Stimulated activated CD4-positive, alpha-beta T cell treated with anti-CD3 and anti-CD28 coated beads, Interleukin-2, amount 100 ng/mL, for 48 hours (primary cell): ENCODE measurements at regions not wholly inside any gene's neighbourhood (a gene's known extent, or its start where the extent isn't known, plus 50 kb on each side); places are given as distances from the start of the nearest gene placed in this dataset.
"Not testable (repeated sequence)": the region's sequence is repeated elsewhere in the genome, so short reads cannot be mapped to it uniquely, and the experiment has no call there.

Experiments used
- DNase-seq, 2 donors: peaks; one replicate each; pipeline ENCODE4 v3.0.0-alpha.2; 2020

- no peak for DNase-seq
Measured at GRCh38 chr1:43108080-43108479, 64.0 kb downstream of the EBNA1BP2 start.

- no peak for DNase-seq
Measured at GRCh38 chr1:43107664-43108063, 64.4 kb downstream of the EBNA1BP2 start.

GRCh38 chr1:43104027-43104763 is 67.9 kb downstream of the EBNA1BP2 start:
- no peak for DNase-seq

- no peak for DNase-seq
Measured at GRCh38 chr1:43101061-43101460, 71.0 kb downstream of the EBNA1BP2 start.

GRCh38 chr1:43098200-43098599 is 73.9 kb downstream of the EBNA1BP2 start:
- DNase-seq = no peak

DNA sequence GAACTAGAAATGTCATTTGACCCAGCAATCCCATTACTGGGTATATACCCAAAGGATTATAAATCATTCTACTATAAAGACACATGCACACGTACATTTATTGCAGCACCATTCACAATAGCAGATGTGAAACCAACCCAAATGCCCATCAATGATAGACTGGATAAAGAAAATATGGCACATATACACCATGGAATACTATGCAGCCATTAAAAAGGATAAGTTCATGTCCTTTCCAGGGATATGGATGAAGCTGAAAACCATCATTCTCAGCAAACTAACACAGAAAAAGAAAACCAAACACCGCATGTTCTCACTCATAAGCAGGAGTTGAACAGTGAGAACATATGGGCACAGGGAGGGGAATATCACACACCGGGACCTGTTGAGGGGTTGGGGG is 75.6 kb downstream of the EBNA1BP2 start:
- DNase-seq = not testable (repeated sequence)

- DNase-seq = not testable (repeated sequence)
Measured at GRCh38 chr1:43090812-43091211, 81.3 kb downstream of the EBNA1BP2 start.

DNA sequence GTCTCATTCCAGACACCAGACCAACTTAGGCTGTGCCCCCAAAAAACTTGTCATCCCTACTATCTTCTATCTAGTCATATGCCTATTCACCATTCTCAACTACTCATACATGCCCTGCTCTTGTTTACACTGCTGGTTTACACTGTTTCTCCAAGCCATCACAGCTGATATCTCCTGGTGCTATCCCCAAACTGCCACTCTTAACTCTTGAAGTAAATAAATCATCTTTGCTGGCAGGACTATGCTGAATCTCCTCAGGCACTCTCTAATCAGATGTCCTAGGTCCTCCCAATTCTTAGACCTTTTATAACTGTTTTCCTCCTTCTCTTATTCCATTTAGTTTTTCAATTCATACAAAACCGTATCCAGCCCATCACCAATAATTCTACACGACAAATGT is 81.9 kb downstream of the EBNA1BP2 start:
- DNase-seq = not testable (repeated sequence)

GRCh38 chr1:43083375-43083891 is 88.7 kb downstream of the EBNA1BP2 start:
- no peak for DNase-seq

- no peak for DNase-seq
Measured at GRCh38 chr1:43082740-43083139, 89.3 kb downstream of the EBNA1BP2 start.

DNA sequence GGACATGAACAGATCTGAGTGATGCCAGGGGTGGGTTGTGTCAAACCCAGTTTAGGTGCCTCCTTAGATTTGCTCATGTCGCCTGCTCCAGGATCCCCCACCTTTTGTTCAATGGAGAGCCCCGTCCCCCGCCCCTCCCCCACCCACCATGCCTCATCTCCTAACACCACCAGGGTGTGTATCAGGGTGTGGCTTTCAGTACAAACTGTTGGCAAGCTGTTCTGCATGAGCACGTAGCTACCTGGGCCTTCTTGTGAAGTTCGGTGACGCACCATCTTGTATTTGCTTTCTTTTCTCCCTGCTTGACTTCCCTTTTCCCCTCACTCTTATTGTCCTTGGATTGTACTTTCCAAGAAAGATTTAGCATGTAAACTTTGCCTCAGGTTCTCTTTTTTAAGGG is 94.8 kb downstream of the EBNA1BP2 start:
- DNase-seq = no peak

GRCh38 chr1:43074709-43075108 is 97.4 kb downstream of the EBNA1BP2 start:
- DNase-seq = no peak

DNA sequence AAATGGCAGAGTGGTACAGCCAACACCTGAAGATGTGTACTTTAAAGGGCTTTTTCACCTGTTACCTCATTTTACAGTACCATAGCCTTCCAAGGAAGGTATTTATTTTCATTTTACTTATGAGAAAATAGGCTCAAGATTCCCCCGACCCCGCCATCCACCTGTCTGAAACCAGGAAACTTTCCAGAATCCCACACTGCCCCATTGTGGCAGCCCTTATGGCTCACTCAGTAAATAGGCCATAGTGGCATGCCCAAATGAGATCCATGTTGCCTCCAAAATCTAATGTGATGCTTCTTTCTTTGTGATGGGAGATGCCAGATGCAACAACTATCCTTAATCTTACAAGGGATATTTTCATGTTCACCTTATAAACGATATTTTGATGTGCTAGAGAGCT is 97.8 kb downstream of the EBNA1BP2 start:
- DNase-seq = no peak

- DNase-seq = peak; percentile 62
Measured at GRCh38 chr1:43073490-43074230, 98.4 kb downstream of the EBNA1BP2 start.

GRCh38 chr1:43072314-43072713 is 99.8 kb downstream of the EBNA1BP2 start:
- no peak for DNase-seq

- DNase-seq = no peak
Measured at GRCh38 chr1:43071241-43071640, 100.8 kb downstream of the EBNA1BP2 start.

DNA sequence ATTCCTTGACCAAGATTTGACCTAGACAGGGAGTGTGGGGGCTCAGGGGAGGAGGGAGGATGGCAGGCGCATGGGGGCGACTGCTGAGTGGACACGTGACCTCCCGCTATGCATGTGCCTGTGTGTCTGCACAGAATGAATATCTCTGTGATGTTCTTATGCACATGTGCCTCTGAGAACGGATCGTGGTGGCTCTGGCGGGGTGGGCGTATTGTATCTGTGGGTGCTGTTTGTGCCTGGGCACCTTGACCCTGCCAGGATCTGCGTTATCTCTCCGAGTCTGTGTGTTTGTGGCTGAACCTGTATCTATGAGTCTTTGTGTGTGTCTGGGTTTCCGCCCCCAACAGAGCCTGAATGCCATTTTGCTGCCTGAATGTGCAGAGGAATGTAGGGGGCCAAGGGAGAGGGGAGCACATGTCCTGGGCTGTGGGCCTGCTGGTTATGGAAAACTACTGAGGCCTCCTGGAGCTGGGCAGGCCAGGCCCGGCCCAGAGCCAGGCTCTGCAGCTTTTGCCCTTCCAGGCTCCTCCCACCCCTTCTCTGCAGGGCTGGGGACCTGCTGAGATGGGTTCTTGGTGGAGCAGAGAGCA is 102.5 kb downstream of the EBNA1BP2 start:
- no peak for DNase-seq

DNA sequence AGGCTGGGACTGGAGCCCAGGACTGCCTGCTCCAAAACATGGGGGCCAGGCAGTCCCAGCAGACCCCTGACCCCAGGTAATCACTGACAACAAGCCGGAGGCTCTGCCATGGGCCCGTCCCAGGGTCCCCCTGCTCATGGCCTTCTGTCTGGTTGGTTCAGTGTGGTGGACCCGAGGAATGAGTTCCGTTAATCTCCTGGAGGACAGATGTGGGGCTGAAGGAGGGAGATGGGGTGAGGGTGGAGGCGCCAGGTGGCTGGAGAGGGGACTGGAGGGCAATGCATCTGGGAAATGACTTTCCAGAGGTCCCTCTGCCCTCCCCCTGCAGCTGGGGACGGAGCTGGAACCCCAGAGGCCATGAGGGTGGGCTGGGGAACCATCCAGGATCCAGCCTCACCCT is 103.2 kb downstream of the EBNA1BP2 start:
- DNase-seq = no peak

DNA sequence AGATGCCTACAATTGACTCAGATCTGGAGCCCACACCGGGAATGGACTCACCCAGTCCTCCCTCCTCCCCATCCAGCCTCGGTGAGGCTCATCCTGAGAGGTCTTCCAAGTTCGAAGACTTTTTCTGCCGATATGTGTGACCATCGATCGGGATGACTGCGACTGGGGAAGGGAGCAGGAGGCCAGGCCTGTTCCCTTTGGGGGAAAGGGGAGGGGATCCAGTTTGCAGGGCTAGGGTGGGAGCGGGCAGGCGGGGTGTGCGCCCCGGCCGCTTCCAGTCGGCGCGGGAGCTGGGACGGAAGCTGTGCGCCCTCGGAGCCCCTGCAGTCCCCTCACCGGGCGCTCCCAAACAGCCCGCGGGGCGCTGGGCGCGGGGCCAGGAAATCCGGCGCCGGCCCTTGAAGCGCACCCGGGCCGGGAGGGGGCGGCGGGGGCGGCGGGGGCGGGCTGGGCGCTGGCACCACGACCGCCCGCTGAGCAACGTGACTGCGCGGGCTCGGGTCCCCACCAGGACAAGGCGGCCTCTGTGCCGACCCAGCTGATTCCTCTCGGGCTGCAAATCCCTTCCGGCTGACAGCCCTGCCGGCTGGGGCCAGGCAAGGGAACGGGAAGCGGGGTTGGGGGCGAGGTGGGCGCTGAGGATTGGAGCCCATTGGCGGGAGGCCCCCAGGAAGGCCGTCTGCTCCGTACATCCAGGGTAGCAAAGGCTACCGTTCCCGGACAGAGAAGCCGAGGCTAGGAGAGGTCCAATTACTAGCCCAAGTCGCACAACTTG is 103.9 kb downstream of the EBNA1BP2 start:
- no peak for DNase-seq

DNA sequence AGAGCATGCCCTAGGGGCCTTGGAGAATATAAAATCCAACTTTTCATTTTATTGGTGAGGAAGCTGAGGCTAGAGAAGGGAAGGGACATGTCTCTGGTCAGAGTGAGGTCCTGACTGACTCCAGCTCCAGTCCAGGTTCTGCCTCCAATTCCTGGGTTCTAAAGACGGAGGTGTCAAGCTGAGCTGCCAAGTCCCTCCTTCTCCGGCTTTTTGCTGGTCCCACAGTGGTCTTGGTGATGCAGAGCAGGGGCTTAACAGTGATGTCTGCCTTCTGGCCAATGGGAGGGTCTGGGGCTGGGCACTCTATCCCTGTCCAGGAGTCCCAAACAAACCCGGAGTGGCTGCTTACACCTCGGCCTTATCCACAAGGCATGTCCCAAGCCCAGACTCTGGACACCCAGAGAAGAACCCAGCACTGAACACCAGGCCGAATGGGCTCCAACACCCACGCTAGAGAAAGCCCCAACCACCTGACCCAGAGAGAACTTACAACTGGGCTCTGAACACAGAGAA is 104.8 kb downstream of the EBNA1BP2 start:
- no peak for DNase-seq

GRCh38 chr1:43066578-43066977 is 105.5 kb downstream of the EBNA1BP2 start:
- DNase-seq = no peak

- no peak for DNase-seq
Measured at GRCh38 chr1:43065616-43066399, 106.3 kb downstream of the EBNA1BP2 start.
